Myocyte (in vitro differentiated cells): ENCODE measurements at regions not wholly inside any gene's neighbourhood (a gene's known extent, or its start where the extent isn't known, plus 50 kb on each side); places are given as distances from the start of the nearest gene placed in this dataset.

Experiments used
- DNase-seq: peaks from one replicate; pipeline ENCODE4 v3.0.0-alpha.2; 2012; ENCODE audit warnings: low read depth

- no peak for DNase-seq
Observed at GRCh38 chr13:87080100-87080779, 590.9 kb upstream of the SLITRK5 start.

GRCh38 chr13:87084192-87084591 lies 587.0 kb upstream of the SLITRK5 start:
- DNase-seq = no peak

- DNase-seq = no peak
Observed at GRCh38 chr13:87087741-87088140, 583.4 kb upstream of the SLITRK5 start.

- no peak for DNase-seq
Observed at GRCh38 chr13:87089391-87089790, 581.8 kb upstream of the SLITRK5 start.

- DNase-seq = no peak
Observed at GRCh38 chr13:87093399-87093798, 577.8 kb upstream of the SLITRK5 start.

GRCh38 chr13:87094646-87095045 lies 576.5 kb upstream of the SLITRK5 start:
- DNase-seq = no peak

GRCh38 chr13:87100431-87100830 lies 570.7 kb upstream of the SLITRK5 start:
- DNase-seq = no peak

GRCh38 chr13:87107651-87108050 lies 563.5 kb upstream of the SLITRK5 start:
- DNase-seq = peak; percentile 34

GRCh38 chr13:87120476-87120875 lies 550.7 kb upstream of the SLITRK5 start:
- peak; percentile 32 for DNase-seq

- peak; percentile 32 for DNase-seq
Observed at GRCh38 chr13:87122551-87122950, 548.6 kb upstream of the SLITRK5 start.

GRCh38 chr13:87123987-87124784 lies 547.0 kb upstream of the SLITRK5 start:
- peak; percentile 100 for DNase-seq

- DNase-seq = no peak
Observed at GRCh38 chr13:87124785-87125074, 546.4 kb upstream of the SLITRK5 start.

GRCh38 chr13:87128036-87128435 lies 543.1 kb upstream of the SLITRK5 start:
- DNase-seq = peak; percentile 39

- DNase-seq = no peak
Observed at GRCh38 chr13:87128491-87128890, 542.7 kb upstream of the SLITRK5 start.

GRCh38 chr13:87129602-87130300 lies 541.4 kb upstream of the SLITRK5 start:
- peak; percentile 8 for DNase-seq

GRCh38 chr13:87130423-87130822 lies 540.7 kb upstream of the SLITRK5 start:
- DNase-seq = no peak

- peak; percentile 6 for DNase-seq
Observed at GRCh38 chr13:87131611-87132010, 539.6 kb upstream of the SLITRK5 start.

GRCh38 chr13:87138866-87139265 lies 532.3 kb upstream of the SLITRK5 start:
- DNase-seq = no peak

GRCh38 chr13:87147076-87147475 lies 524.1 kb upstream of the SLITRK5 start:
- no peak for DNase-seq

GRCh38 chr13:87153371-87153770 lies 517.8 kb upstream of the SLITRK5 start:
- no peak for DNase-seq

- DNase-seq = no peak
Observed at GRCh38 chr13:87166348-87166747, 504.8 kb upstream of the SLITRK5 start.

GRCh38 chr13:87168390-87168789 lies 502.8 kb upstream of the SLITRK5 start:
- DNase-seq = no peak
